CD4-positive, alpha-beta memory T cell (primary cell): ENCODE measurements at regions not wholly inside any gene's neighbourhood (a gene's known extent, or its start where the extent isn't known, plus 50 kb on each side); places are given as distances from the start of the nearest gene placed in this dataset.

Experiments used
- CTCF ChIA-PET: fragments of 350-600 bp; sonication (Branson Sonifier 250); formaldehyde crosslinking; loops from one replicate; lab custom pipeline; 2021; ENCODE audit warnings: inconsistent platforms; ENCODE audit not compliant: partially characterized antibody; lab: Charles Lee
- POLR2A ChIA-PET: fragments of 350-600 bp; sonication (Branson Sonifier 250); formaldehyde crosslinking; loops from one replicate; lab custom pipeline; 2021; ENCODE audit not compliant: partially characterized antibody; lab: Charles Lee
- DNase-seq, 5 donors: peaks; one replicate each; pipeline versions ENCODE4 v3.0.0 to v3.0.0-alpha.2; 2020 to 2022; ENCODE audit warnings: mixed read lengths in 1 of 5
- H3K27ac ChIP-seq: one replicate; pipeline ENCODE4 v1.7.0; 2013; ENCODE audit warnings: low read depth, low read length
- H3K27me3 ChIP-seq: 2 replicates; pipeline ENCODE4 v1.7.0; 2013; ENCODE audit warnings: mild to moderate bottlenecking, low read length, moderate library complexity; ENCODE audit not compliant: insufficient read depth
- H3K36me3 ChIP-seq: 2 replicates; pipeline ENCODE4 v1.7.0; 2013; ENCODE audit warnings: mild to moderate bottlenecking, low read length, moderate library complexity; ENCODE audit not compliant: insufficient read depth
- H3K4me1 ChIP-seq: 2 replicates; pipeline ENCODE4 v1.7.0; 2013; ENCODE audit warnings: mild to moderate bottlenecking, low read length, moderate library complexity; ENCODE audit not compliant: insufficient read depth
- H3K4me3 ChIP-seq, 2 donors: one replicate each; pipeline ENCODE4 v1.7.0; 2013; ENCODE audit warnings: low read length in 2 of 2, mild to moderate bottlenecking in 1 of 2
- H3K9me3 ChIP-seq, 2 donors: one replicate each; pipeline ENCODE4 v1.7.0; 2013; ENCODE audit warnings: low read length in 2 of 2, control low read depth in 1 of 2; ENCODE audit not compliant: control insufficient read depth in 1 of 2
- H3K27ac Mint-ChIP-seq, 7 donors: one replicate each; pipeline ENCODE4 v1.8.0; 2020 to 2021; ENCODE audit warnings: mixed read lengths in 7 of 7, mild to moderate bottlenecking in 6 of 7, inconsistent platforms in 3 of 7, moderate library complexity in 3 of 7
- H3K27me3 Mint-ChIP-seq, 2 donors: one replicate each; pipeline ENCODE4 v1.8.0; 2020 to 2021; ENCODE audit warnings: mixed read lengths in 2 of 2
- H3K36me3 Mint-ChIP-seq, 2 donors: one replicate each; pipeline ENCODE4 v1.8.0; 2020 to 2021; ENCODE audit warnings: mixed read lengths in 2 of 2, inconsistent platforms in 1 of 2, mild to moderate bottlenecking in 1 of 2
- H3K4me1 Mint-ChIP-seq, 4 donors: one replicate each; pipeline ENCODE4 v1.8.0; 2020 to 2021; ENCODE audit warnings: mixed read lengths in 4 of 4, mild to moderate bottlenecking in 1 of 4
- H3K4me3 Mint-ChIP-seq, 8 donors: one replicate each; pipeline ENCODE4 v1.8.0; 2020 to 2021; ENCODE audit warnings: mixed read lengths in 8 of 8, mild to moderate bottlenecking in 7 of 8, moderate library complexity in 6 of 8, inconsistent platforms in 3 of 8
- H3K9me3 Mint-ChIP-seq, 8 donors: one replicate each; pipeline ENCODE4 v1.8.0; 2020 to 2021; ENCODE audit warnings: mixed read lengths in 8 of 8, mild to moderate bottlenecking in 5 of 8, inconsistent platforms in 3 of 8, moderate library complexity in 1 of 8
- intact Hi-C: fragments of 100-400 bp; cut with micrococcal nuclease; formaldehyde crosslinking; loops from one replicate; pipeline ENCODE4 v1.15.1; 2023

DNA sequence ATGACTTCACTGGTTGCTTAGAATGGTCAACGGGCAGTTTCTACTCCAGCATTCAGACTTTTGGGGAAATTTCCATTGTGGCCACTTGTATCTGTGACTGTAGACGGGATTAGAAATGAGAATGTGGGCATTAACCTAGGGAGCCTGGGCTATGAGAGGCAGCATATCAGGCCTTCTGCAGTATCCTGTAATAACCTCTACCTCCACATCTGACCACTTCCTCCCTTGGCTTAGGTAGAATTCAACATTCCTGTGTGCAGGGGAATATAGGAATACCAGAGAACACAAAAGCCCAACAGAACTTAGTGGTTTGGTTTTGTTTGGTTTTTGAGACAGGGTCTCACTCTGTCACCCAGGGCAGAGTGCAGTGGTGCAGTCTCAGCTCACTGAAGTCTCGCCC, 76.4 kb upstream of the HOXC13 start:
- Mint-ChIP-seq H3K9me3 (no peaks in the 10 kb centered on the region), H3K36me3 (no peaks in the 10 kb centered on the region), H3K4me1 (no peaks in the 10 kb centered on the region), H3K27me3 (peaks cover 5 to 24% of the 10 kb centered on the region in 2 donors), H3K27ac (no peak overlapping the region), H3K4me3 (no peak overlapping the region)
- Histone ChIP-seq H3K9me3 (no peaks in the 10 kb centered on the region), H3K4me3 (no peak overlapping the region), H3K36me3 (no peaks in the 10 kb centered on the region), H3K27ac (no peak overlapping the region), H3K27me3 (peaks cover 5% of the 10 kb centered on the region), H3K4me1 (no peaks in the 10 kb centered on the region)
- DNase-seq, result no peak
- POLR2A ChIA-PET, result no interaction called here
- intact Hi-C loops, result no loop called here
- CTCF ChIA-PET, result no interaction called here

DNA sequence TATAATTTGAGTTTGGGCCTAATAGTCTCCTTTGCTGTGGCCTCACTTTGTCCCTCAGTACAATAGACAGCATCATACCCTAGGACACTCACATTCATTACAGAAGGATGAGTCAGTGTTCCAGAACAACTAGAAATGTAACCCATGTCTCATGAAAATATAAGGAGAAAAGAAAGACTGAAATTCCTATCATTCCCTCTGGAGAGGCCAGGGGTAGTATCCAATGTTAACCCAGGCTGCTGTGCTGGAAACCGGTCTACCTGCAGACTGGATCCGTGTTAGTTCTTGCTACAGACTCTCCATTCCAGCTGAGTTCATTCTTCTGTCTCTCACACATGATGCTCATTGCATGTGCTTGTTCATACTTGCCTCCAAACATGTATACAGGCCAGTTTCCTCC, 75.8 kb upstream of the HOXC13 start:
- POLR2A ChIA-PET, result no interaction called here
- CTCF ChIA-PET, result no interaction called here
- Mint-ChIP-seq H3K36me3 (no peaks in the 10 kb centered on the region), H3K4me1 (no peaks in the 10 kb centered on the region), H3K4me3 (no peak overlapping the region), H3K27me3 (peaks cover 9 to 28% of the 10 kb centered on the region in 2 donors), H3K27ac (no peak overlapping the region), H3K9me3 (no peaks in the 10 kb centered on the region)
- Histone ChIP-seq H3K36me3 (no peaks in the 10 kb centered on the region), H3K27ac (no peak overlapping the region), H3K4me3 (no peak overlapping the region), H3K27me3 (peaks cover 5% of the 10 kb centered on the region), H3K9me3 (no peaks in the 10 kb centered on the region), H3K4me1 (no peaks in the 10 kb centered on the region)
- no peak for DNase-seq
- intact Hi-C loops, result no loop called here

DNA sequence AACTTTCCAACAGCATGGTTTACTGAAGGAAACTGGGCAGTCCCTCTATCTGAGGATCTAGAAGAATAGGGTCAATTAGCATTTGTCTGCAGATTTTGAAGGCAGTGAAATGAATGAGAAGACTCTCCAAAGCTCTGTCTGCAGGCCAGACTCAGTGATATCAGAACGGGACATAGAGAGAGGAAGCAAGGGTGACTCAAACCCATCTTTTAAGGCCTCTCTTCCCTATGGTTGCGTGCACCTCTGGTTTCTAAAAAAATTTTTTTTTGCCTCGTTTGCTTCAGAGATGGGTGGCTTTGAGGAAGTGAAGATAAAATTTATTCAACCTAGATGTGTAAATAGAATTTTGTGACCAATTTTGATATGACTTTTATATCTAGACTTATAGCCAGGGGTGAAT, 71.9 kb upstream of the HOXC13 start:
- DNase-seq, result no peak
- POLR2A ChIA-PET, result no interaction called here
- Histone ChIP-seq H3K36me3 (no peaks in the 10 kb centered on the region), H3K27me3 (no peaks in the 10 kb centered on the region), H3K27ac (no peak overlapping the region), H3K9me3 (no peaks in the 10 kb centered on the region), H3K4me3 (no peak overlapping the region), H3K4me1 (no peaks in the 10 kb centered on the region)
- Mint-ChIP-seq H3K36me3 (no peaks in the 10 kb centered on the region), H3K4me3 (no peak overlapping the region), H3K4me1 (no peaks in the 10 kb centered on the region), H3K27me3 (peaks cover 16 to 36% of the 10 kb centered on the region in 2 donors), H3K27ac (no peak overlapping the region), H3K9me3 (no peaks in the 10 kb centered on the region)
- CTCF ChIA-PET, result no interaction called here
- intact Hi-C loops, result no loop called here

DNA sequence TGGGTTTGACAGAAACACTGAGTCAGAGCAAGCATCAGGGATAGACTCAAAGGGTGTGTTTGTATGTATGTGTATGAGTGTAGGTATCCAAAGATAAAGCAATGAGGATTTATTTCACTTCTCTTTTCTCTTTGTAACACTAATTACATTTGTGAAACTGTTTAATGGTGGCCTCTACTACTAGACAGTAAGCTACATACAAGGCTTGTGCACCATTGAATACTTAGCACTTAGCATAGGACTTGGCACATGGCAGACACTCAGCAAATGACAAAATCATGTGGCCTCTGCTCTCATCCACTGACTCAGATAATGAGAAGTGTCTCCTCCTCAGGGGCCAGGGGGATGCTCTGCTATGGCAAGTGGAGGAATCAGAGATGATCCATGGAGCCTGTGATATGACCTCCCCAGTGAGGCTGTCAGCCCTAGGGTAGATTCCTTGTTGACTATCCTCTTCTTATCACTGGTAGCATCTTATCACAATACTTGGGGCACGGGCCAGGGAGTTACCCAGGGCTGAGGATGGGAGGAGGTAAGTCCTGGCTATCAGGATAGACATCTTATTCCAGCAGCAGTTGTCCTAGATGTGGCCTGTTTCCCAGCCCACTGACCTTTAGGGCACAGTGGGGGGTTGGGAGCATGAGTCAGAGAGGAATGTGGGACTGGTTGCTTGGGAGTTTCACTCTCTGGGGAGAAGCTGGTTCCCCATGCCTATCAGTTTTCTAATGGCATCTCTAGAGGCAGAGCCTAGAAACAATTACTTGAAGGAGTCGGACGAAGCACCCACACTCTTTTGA, 71.2 kb upstream of the HOXC13 start:
- no peak overlapping the region for H3K27ac ChIP-seq
- H3K27me3 ChIP-seq, result no peaks in the 10 kb centered on the region
- intact Hi-C loops, result no loop called here
- H3K4me3 ChIP-seq, result no peak overlapping the region
- no peaks in the 10 kb centered on the region for H3K9me3 Mint-ChIP-seq
- H3K4me3 Mint-ChIP-seq, result no peak overlapping the region
- no peak overlapping the region for H3K27ac Mint-ChIP-seq
- H3K9me3 ChIP-seq, result no peaks in the 10 kb centered on the region
- no peak for DNase-seq
- H3K36me3 ChIP-seq, result no peaks in the 10 kb centered on the region
- ChIA-PET CTCF (no interaction called here), POLR2A (no interaction called here)
- peaks cover 18 to 35% of the 10 kb centered on the region in 2 donors for H3K27me3 Mint-ChIP-seq
- H3K36me3 Mint-ChIP-seq, result no peaks in the 10 kb centered on the region
- no peaks in the 10 kb centered on the region for H3K4me1 ChIP-seq
- H3K4me1 Mint-ChIP-seq, result no peaks in the 10 kb centered on the region

DNA sequence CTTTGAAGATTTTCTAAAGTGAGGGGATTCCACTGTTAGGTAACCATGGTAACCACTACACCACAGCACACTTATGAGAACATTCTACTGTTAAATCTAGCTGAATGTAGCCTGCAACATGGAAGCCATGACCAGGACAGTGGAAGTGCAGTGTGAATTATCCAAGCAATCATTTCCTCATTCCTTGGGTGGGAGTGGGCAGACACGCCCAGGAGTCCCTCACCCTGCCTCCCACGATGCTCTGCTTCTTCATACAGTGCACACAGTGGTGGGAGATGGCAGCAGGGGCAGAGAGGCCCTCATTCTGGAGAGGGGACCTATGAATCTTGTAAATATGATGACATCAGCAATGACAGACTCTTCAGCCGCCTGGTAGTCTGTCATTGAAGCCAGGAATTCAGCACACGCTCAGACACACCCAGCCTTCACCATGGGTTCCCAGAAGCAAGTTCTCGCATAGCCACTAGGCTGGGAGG, 70.1 kb upstream of the HOXC13 start:
- no peak for DNase-seq
- intact Hi-C loops, result no loop called here
- no peak overlapping the region for H3K27ac Mint-ChIP-seq
- peaks cover 20 to 45% of the 10 kb centered on the region in 2 donors for H3K27me3 Mint-ChIP-seq
- H3K9me3 Mint-ChIP-seq, result no peaks in the 10 kb centered on the region
- Histone ChIP-seq H3K27ac (no peak overlapping the region), H3K9me3 (no peaks in the 10 kb centered on the region), H3K4me1 (no peaks in the 10 kb centered on the region), H3K4me3 (no peak overlapping the region), H3K36me3 (no peaks in the 10 kb centered on the region), H3K27me3 (no peaks in the 10 kb centered on the region)
- H3K4me3 Mint-ChIP-seq, result no peak overlapping the region
- POLR2A ChIA-PET, result no interaction called here
- H3K36me3 Mint-ChIP-seq, result no peaks in the 10 kb centered on the region
- CTCF ChIA-PET, result no interaction called here
- H3K4me1 Mint-ChIP-seq, result no peaks in the 10 kb centered on the region

DNA sequence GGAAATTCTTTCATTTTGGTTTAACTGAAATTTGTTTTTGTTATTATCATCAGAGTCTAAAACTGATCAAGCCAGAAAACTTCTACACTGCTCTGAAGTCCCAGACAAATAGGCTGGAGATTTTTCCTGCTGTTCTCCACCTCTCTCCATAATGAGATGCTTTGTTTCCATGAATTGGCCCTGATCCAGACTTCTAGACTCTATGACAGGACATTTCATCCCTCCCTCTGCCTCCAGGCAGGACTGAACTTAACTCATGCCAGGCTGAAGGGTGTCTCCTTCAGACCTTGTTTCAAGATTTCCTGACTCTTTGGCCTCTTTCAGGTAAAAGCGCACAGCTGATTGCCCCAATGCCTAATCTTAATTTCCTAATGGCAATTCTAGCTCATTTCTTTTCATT, 69.1 kb upstream of the HOXC13 start:
- H3K27ac ChIP-seq, result no peak overlapping the region
- Mint-ChIP-seq H3K36me3 (no peaks in the 10 kb centered on the region), H3K4me1 (no peaks in the 10 kb centered on the region), H3K27ac (no peak overlapping the region), H3K27me3 (peaks cover 22 to 48% of the 10 kb centered on the region in 2 donors), H3K9me3 (peaks cover 0 to 3% (median 0%) of the 10 kb centered on the region in 8 donors), H3K4me3 (no peak overlapping the region)
- DNase-seq, result no peak
- intact Hi-C loops, result no loop called here
- H3K4me1 ChIP-seq, result no peaks in the 10 kb centered on the region
- no peaks in the 10 kb centered on the region for H3K27me3 ChIP-seq
- ChIA-PET CTCF (no interaction called here), POLR2A (no interaction called here)
- no peaks in the 10 kb centered on the region for H3K36me3 ChIP-seq
- H3K9me3 ChIP-seq, result no peaks in the 10 kb centered on the region
- H3K4me3 ChIP-seq, result no peak overlapping the region

DNA sequence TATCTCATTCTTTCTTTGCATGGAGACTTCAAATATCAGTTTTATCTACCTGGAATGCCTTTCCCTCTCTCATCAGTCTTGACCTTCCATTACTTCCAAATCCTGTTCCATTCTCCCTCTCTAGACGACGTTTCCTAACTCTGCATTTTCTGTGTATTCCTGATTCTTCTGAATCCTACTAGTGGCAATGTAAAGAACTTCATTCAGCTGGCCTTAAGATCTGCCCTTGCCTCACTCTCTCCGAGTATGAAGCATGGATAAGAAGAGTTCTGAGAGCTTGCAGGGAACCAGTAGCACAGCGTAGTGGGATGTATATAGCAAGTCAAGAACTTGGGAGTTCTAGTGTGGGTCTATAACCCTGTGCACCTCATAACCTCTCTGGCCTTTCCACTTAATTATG, 68.5 kb upstream of the HOXC13 start:
- ChIA-PET CTCF (no interaction called here), POLR2A (no interaction called here)
- Histone ChIP-seq H3K27ac (no peak overlapping the region), H3K4me1 (no peaks in the 10 kb centered on the region), H3K4me3 (no peak overlapping the region), H3K9me3 (no peaks in the 10 kb centered on the region), H3K27me3 (no peaks in the 10 kb centered on the region), H3K36me3 (no peaks in the 10 kb centered on the region)
- intact Hi-C loops, result no loop called here
- H3K4me1 Mint-ChIP-seq, result no peaks in the 10 kb centered on the region
- H3K27ac Mint-ChIP-seq, result no peak overlapping the region
- no peak overlapping the region for H3K4me3 Mint-ChIP-seq
- H3K9me3 Mint-ChIP-seq, result peaks cover 0 to 6% (median 0%) of the 10 kb centered on the region in 8 donors
- peaks cover 25 to 54% of the 10 kb centered on the region in 2 donors for H3K27me3 Mint-ChIP-seq
- no peak for DNase-seq
- no peaks in the 10 kb centered on the region for H3K36me3 Mint-ChIP-seq
